Epidermal melanocyte (primary cell): ENCODE measurements at regions not wholly inside any gene's neighbourhood (a gene's known extent, or its start where the extent isn't known, plus 50 kb on each side); places are given as distances from the start of the nearest gene placed in this dataset.
"Not testable (repeated sequence)": the region's sequence is repeated elsewhere in the genome, so short reads cannot be mapped to it uniquely, and the experiment has no call there.

ENCODE experiments used
- DNase-seq: peaks from one replicate; pipeline ENCODE4 v3.0.0; 2011; ENCODE audit warnings: low spot score; ENCODE audit not compliant: insufficient read length

DNA sequence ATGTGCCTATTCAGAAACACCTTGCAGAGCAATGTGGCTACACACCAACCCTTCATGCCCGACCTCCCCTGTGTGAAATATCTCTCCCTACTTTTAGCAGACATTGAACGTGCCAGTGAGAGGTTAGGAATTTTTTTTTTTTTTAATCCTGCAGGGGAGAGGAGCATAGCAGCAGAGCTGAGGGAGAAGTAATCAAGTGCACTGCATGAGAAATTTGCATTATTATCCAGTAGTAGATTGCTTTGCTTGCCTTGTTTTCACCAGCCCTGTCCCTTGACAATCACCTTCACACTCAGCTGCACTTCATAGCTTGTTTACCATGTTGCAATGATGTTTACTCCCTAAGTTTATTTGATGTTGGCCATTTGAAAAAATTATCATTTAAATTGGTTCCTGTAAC lies 489.6 kb upstream of the ZNF608 start:
- no peak for DNase-seq

DNA sequence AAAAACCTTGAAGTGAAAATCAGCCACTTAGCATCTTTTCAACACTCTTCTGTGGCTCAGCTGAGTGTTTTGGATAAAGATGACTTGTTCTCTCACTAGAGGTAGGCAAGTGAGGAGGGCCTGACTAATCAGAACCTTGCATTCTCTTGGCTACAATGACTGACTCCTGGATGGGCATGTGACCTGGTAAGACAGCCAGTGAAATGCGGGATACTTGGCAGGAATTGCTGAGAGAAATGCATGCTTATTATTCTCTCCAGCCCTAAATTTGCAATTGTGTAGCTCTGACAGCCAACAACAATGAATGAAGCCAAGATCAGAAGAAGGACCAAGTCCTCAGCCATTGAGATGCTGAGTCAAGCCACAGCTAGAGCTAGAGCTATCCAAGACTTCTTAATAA lies 490.5 kb upstream of the ZNF608 start:
- DNase-seq, result no peak

GRCh38 chr5:125244531-125244930 lies 498.1 kb upstream of the ZNF608 start:
- DNase-seq, result no peak

DNA sequence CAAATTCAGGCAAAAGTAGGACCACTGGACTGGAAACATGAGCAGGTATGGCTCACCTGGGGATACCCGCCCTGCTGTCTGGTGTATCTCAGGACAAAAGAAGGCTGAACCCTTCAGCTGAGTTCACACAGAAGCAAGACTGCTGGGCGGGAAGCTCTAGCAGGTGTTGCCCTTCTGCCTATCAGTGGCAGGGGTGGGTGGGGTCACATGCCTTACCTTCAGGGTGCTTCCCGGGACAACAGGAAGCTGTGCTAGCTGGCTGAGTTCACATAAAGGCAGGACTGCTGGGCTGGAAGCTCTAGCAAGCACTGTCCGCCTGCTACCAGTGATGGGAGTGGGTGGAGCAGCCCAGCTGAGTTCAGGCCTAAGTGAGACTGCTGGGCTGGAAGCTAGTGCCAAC lies 498.8 kb upstream of the ZNF608 start:
- no peak for DNase-seq

- no peak for DNase-seq
These were observed 503.0 kb upstream of the ZNF608 start for GRCh38 chr5:125249400-125249799.

DNA sequence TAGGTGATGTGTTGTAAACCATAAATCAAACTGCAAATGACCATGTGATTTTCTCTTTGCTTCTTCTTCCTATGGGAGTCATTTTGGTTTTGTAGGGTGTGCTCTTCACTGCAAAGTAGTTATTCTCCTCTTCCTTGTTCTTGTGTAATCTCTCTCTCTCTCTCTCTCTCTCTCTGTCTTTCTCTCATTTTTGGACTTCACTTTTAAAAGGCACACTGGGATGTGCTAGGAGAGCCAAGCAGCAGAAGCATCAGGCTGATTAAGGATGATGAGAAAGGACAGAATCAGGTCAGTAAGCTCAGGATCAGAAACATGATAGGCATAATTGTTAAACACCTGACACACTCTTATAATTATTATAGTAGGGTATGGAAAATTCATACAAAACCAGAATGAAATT lies 505.3 kb upstream of the ZNF608 start:
- DNase-seq, result no peak

DNA sequence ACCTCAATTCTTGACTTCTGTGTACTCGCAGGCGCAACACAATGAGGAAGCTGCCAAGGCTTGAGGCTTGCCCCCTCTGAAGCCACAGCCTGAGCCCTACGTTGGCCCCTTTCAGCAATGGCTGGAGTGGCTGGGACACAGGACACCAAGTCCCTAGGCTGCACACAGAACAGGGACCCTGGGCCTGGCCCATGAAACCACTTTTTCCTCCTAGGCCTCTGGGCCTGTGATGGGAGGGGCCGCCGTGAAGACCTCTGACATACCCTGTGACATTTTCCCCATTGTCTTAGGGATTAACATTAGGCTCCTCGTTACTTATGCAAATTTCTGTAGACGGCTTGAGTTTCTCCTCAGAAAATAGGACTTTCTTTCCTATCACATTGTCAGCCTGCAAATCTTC lies 507.2 kb upstream of the ZNF608 start:
- DNase-seq, result not testable (repeated sequence)

DNA sequence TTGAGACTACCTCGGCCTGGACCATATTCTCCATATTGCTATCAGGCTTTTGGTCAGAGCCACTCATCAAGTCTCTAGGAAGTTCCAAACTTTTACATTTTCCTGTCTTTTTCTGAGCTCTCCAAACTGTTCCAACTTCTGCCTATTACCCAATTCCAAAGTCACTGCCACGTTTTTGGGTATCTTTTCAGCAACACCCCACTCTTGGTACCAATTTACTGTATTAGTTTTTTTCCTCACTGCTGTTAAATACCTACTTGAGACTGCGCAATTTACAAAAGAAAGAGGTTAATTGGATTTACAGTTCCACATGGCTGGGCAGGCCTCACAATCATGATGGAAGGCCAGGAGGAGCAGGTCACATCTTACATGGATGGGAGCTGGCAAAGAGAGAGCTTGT lies 507.8 kb upstream of the ZNF608 start:
- no peak for DNase-seq

GRCh38 chr5:125256296-125256695 lies 509.9 kb upstream of the ZNF608 start:
- DNase-seq, result no peak

GRCh38 chr5:125257057-125257972 lies 510.9 kb upstream of the ZNF608 start:
- DNase-seq, result no peak

DNA sequence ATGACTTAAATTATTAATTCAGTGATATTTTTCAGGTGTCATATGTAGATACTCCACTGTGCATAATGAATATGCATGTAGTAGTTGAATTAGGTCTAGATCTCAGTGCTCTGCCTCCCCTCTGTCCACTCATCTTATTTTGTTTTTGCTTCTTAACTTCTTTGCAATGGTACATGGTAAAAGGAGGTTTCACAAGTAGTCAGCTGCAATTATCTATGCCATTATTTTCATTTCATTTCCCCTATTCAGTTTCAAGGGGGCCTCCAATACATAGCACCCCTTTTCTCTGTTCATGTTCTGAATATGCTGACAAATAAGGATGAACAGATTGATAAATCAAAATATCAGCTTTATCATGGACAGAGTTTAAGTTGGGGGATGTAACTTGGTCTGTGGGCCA lies 511.6 kb upstream of the ZNF608 start:
- DNase-seq, result no peak

GRCh38 chr5:125258615-125259014 lies 512.2 kb upstream of the ZNF608 start:
- DNase-seq, result no peak

DNA sequence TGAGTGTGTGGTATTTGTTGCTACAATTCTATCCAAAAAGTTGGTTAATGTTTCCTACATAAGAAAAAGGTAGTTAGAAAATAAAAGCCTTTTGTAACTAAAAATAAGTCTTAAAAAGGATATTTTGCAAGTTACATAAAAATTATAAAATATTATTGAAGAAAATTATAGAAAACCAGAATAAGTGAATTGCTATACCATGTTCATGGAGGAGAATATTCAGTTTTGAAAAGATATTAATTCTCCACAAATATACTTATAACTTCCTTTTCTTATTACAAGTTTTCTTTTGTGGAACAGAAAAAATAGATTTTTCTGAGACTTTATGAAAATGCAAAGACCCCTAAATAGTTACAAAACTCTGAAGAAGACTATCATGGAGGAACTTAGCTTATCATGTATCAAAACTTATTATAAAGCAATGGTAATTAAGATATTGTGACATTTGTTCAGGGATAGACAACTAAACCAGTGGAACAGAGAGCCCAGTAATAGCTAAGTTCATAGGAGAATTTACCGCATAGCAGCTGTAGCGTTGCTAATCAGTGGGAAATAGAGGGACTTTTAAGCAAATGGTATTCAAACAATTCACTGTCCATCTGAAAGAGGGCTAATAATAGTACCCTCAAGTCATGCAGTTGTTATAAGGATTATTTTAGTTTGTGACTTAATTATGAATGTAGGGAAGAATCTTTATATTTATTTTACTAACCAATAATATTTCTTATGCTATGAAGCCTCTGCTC lies 515.2 kb upstream of the ZNF608 start:
- DNase-seq, result no peak

- DNase-seq, result no peak
These were observed 516.3 kb upstream of the ZNF608 start for GRCh38 chr5:125262782-125263181.

DNA sequence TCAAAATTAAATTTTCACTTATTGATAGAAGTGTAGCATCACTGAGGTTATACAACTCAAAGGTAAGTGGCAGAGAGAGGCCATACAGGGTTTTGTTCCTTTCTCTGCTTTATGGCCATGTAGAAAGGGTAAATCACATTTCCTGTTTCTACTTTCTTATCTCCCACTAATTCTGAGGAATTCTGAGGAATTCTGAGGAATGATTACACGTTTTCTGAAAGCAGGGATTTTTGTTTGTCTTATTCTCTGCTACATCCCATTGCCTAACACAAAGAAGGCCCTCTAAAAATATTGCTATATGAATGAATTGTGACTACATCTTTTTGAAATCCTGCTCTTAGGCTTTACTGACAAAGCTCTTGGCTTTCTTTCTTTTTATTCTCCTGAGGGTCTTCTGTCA lies 516.9 kb upstream of the ZNF608 start:
- DNase-seq, result no peak

DNA sequence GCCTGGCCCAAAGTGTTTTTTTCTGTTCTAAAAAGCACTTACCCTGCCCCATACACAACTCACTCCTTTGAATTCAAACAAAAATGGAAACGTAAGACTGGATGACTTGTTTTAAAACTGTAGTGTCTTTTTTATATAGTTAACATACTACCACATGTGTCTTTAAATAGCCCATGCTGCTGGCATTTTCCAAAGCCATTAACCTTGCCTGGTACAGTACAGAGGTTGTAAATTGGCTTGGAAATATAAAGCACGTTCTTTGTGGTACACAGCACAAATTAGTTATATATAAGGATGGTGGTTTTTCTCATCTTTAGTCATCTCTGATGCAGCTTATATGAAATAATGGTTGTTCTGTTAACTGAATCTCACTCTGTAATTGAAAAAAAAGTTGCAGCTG lies 519.7 kb upstream of the ZNF608 start:
- DNase-seq, result no peak

DNA sequence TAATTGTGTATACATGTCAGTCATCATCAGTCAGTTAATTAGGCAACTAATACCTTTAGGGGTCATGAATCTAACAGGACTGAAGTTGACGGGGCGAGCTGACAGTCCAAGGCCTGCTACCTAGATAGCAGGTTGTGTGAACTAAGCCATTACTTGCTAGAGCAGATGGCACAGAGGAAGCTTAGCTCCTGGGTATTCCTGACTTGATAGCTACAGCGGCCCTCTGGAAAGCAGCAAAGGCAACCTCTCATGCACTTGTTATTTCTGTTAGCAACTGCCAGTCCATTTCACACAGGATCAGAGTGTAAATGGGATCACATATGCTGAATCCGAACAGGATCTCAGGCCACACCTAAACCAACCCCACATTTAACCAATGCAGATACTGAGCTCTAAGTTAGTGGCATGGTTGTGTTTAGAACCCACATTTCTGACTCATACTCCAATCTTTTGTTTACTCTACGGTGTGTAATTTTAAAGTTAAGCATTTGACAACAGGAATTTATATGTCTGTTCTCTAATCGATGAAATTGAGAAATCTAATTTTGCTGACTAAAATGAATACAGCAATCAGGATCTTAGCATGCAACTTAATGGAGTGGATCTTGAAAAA lies 521.3 kb upstream of the ZNF608 start:
- no peak for DNase-seq

GRCh38 chr5:125269926-125270325 lies 523.5 kb upstream of the ZNF608 start:
- DNase-seq, result no peak

DNA sequence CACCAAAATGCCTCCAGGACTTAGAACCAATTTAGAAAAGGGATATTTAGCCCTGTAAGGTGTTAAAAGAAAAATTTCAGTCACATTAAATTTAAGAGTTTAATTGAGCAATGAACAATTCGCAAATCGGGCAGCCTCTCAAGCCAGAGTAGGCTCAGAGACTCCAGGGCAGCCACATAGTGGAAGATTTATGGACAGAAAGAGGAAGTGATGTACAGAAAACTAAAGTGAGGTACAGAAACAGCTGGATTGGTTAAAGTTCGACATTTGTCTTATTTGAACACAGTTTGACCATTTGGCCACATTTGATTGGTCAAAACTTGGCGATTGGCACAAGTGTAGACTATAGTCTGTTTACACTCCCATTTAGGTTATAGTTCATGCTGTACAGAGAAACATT lies 525.9 kb upstream of the ZNF608 start:
- DNase-seq, result no peak

GRCh38 chr5:125274211-125274610 lies 527.8 kb upstream of the ZNF608 start:
- DNase-seq, result no peak

DNA sequence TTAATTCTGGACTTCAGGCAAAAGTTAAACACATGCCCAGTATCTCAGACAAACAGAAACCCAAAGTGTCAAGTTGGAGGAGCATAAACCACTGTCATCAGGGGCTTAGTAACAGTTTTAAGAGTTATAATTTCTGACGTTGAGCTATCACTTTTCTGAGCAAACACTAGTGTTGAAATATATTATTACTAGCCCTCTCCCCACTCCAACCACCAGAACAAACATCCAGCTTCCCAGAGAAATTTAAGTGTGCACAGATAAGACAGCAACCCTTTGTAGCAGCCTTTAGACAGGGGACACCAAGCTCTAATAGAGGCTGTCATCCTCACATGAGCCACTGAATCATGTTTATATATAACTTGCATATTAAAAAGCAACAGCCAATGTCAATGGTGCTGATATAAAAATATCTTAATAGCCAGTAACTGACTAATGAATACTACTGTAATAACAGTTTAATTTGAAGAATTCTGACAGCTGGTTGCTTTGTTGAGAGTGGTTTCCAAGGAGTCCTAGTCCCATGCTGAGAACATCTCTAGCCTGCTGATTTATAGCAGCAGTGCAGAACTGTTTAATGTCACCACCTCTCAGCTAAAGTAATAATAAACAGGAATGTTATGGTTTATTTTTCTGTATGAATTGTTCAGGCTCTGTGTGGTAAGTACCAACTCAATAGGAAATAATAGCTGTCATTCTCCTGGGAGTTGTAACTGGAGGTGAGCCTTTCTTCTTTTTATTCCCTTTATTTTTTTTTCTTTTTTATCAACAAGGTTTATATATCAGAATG lies 528.7 kb upstream of the ZNF608 start:
- no peak for DNase-seq

GRCh38 chr5:125275725-125276090 lies 529.3 kb upstream of the ZNF608 start:
- DNase-seq, result no peak
